ENCODE measurements at regions not wholly inside any gene's neighbourhood (a gene's known extent, or its start where the extent isn't known, plus 50 kb on each side); places are given as distances from the start of the nearest gene placed in this dataset.
A peak's percentile ranks its signal among the peaks of the same experiment; 100 is the strongest.
"Not testable (repeated sequence)": the region's sequence is repeated elsewhere in the genome, so short reads cannot be mapped to it uniquely, and the experiment has no call there.

- DNase-seq (ENCODE audit: low spot score), result no peak
Measured at GRCh38 chr13:86579662-86580061, 780.4 kb upstream of the SLITRK6 start.

GRCh38 chr13:86581706-86582105, 782.5 kb upstream of the SLITRK6 start:
- DNase-seq (ENCODE audit: low spot score), result no peak

GRCh38 chr13:86584301-86584700, 785.1 kb upstream of the SLITRK6 start:
- no peak for DNase-seq (ENCODE audit: low spot score)

- DNase-seq (ENCODE audit: low spot score), result no peak
Measured at GRCh38 chr13:86585835-86586234, 786.6 kb upstream of the SLITRK6 start.

- no peak for DNase-seq (ENCODE audit: low spot score)
Measured at GRCh38 chr13:86591862-86592261, 792.6 kb upstream of the SLITRK6 start.

- DNase-seq (ENCODE audit: low spot score), result peak; percentile 10
Measured at GRCh38 chr13:86601351-86601750, 802.1 kb upstream of the SLITRK6 start.

- DNase-seq (ENCODE audit: low spot score), result no peak
Measured at GRCh38 chr13:86606264-86606663, 807.0 kb upstream of the SLITRK6 start.

DNA sequence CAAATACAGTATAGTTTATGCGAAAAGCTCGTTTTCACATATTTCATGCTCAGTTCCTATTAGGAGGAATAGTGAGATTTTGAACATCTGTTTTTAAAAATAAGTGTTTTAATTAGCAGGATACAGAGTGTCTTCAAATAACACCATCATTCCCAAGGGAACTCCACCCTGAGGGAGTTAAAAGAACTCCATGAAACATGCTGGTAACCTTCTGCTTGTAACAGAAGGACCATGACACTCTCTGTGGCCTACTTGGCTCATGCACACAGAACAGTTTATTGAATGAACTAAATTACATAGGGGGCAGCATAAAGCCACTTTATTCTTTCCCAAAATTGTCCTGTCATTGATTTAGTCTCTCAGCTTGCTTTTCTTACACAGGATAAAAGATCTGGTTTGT, 809.5 kb upstream of the SLITRK6 start:
- no peak for DNase-seq (ENCODE audit: low spot score)

- peak; percentile 60 for DNase-seq (ENCODE audit: low spot score)
Measured at GRCh38 chr13:86633346-86633745, 834.1 kb upstream of the SLITRK6 start.

DNA sequence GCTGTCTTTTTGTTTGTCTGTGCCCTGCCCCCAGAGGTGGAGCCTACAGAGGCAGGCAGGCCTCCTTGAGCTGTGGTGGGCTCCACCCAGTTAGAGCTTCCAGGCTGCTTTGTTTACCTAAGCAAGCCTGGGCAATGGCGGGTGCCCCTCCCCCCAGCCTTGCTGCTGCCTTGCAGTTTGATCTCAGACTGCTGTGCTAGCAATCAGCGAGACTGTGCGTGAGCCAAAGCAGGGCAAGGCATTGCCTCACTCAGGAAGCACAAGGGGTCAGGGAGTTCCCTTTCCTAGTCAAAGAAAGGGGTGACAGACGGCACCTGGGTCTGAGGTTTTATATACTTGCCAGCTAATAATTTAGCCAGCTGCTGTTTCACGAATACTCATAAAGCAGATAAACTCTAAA, 852.0 kb upstream of the SLITRK6 start:
- not testable (repeated sequence) for DNase-seq (ENCODE audit: low spot score)

GRCh38 chr13:86653009-86653408, 853.8 kb upstream of the SLITRK6 start:
- no peak for DNase-seq (ENCODE audit: low spot score)

- no peak for DNase-seq (ENCODE audit: low spot score)
Measured at GRCh38 chr13:86655561-86655960, 856.3 kb upstream of the SLITRK6 start.

DNA sequence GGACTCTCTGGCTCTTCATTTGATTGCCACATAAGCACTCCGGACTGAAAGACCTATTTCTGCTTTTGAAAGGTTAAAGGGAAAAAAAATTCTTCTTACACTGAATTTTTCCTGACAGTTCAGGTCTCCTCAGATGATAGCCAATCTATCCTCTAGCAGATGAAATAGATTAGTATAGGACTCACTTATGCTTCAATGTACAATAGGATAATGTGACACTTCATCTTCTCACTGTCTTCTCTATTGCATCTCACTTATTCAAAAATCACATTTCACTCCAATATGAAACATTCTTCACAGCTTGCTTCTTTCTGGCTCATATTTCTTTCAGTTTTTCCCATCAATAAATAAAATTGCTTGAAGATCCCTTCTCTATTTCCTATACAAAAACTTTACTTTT, 860.9 kb upstream of the SLITRK6 start:
- DNase-seq (ENCODE audit: low spot score), result no peak

GRCh38 chr13:86665842-86666241, 866.6 kb upstream of the SLITRK6 start:
- DNase-seq (ENCODE audit: low spot score), result no peak

DNA sequence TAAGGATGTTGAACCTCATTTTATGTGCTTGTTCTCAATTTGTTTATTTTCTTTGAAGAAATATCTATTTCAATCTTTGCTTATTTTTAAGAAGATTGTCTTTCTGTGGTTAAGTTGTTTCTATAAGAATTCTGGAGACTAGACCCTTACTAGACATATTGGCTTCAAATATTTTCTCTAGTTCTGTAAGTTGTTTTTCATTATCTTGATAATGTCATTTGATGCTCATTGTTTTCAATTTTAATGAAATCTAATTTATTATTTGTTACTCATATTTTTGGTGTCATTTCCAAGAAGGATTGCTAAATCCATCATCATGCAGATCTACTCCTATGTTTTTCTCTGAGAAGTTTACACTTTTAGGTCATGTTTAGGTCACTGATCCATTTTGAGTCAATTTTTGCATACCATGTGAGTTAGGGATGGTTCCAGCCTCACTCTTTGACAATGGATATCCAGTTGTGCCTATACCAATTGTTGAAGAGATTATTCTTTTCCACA, 874.8 kb upstream of the SLITRK6 start:
- no peak for DNase-seq (ENCODE audit: low spot score)

GRCh38 chr13:86681223-86681622, 882.0 kb upstream of the SLITRK6 start:
- no peak for DNase-seq (ENCODE audit: low spot score)

DNA sequence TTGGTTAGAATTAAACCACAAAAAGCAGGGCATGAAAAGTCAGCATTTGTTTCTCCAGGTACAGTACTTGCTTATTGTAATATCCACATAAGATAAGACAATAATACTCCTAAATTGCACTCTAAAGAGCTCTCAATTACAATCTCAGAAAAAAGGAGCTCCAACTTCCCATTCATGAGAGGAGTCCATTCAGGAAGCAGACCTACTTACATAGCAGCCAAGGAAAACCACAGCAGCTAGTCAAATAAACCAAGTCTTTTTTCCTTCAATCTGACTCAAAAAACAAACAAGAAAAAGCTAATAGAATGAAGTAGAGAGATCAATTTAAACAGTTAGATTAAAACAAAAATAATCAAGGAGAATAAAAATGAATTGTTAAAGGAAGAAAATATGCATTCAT, 885.2 kb upstream of the SLITRK6 start:
- DNase-seq (ENCODE audit: low spot score), result no peak

- no peak for DNase-seq (ENCODE audit: low spot score)
Measured at GRCh38 chr13:86689911-86690310, 890.7 kb upstream of the SLITRK6 start.

DNA sequence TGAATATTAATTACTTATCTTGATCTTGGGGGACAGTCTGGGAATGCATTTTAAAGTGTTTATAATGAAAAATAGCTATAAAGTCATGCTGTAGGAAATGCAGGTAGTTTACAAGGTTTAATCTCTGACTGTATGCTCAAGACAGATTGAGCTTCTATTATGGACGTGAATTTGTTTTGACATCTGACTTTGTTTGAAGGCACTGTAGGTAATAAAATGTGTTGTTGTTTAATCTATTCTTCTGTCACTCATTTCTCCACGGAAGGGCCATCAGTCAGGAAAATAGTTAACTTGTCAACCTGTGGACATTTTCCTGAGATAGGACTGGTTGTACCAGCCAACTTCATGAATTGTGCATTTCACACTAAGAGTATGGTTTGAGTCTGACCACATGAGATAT, 893.1 kb upstream of the SLITRK6 start:
- no peak for DNase-seq (ENCODE audit: low spot score)

- DNase-seq (ENCODE audit: low spot score), result no peak
Measured at GRCh38 chr13:86710013-86710412, 910.8 kb upstream of the SLITRK6 start.

GRCh38 chr13:86710896-86711295, 911.7 kb upstream of the SLITRK6 start:
- DNase-seq (ENCODE audit: low spot score), result no peak

DNA sequence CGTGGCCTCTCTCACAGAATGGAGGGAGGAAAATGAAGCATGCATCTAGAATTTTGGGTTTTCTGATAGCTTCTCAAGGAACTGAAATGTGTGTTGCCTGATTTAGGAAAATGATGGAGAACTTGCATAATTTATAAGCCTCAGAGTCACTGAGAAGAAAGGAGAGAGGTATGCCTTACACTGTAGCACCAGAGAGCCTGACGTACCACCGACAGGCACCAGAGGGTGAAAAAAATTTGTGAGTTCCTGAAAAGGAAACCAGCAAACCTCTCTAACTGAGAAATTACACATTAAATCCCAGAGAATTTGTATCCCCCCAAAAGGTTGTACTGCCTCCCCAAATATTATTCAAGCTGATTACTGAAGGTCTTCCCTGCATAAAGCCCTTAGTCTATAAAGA, 915.3 kb upstream of the SLITRK6 start:
- DNase-seq (ENCODE audit: low spot score), result no peak

GRCh38 chr13:86725105-86725504, 925.9 kb upstream of the SLITRK6 start:
- DNase-seq (ENCODE audit: low spot score), result no peak

- no peak for DNase-seq (ENCODE audit: low spot score)
Measured at GRCh38 chr13:86729206-86729605, 930.0 kb upstream of the SLITRK6 start.

DNA sequence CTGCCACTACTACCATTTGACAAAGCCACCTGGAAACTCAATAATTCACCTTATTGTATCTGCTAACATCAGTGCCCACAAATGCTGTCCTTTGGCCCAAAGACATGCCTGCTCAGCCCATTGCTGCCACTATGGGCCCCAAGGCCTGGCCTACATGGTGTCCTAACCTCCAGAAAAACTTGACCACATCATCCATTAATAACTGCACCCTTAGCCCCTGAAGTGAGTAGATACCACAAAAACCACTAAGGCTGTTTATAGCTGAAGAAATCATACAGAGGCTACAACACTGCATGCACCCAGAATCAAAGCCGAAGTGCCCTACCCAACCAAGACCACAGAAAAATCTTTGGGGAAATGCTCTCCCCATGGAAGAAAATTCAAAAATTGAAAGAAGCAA, 932.8 kb upstream of the SLITRK6 start:
- DNase-seq (ENCODE audit: low spot score), result no peak
